HG02610 (cell line): ENCODE measurements at regions not wholly inside any gene's neighbourhood (a gene's known extent, or its start where the extent isn't known, plus 50 kb on each side); places are given as distances from the start of the nearest gene placed in this dataset.
"Not testable (repeated sequence)": the region's sequence is repeated elsewhere in the genome, so short reads cannot be mapped to it uniquely, and the experiment has no call there.

Experiments used
- ATAC-seq: cut with Tn5 transposase; IDR thresholded peaks from one replicate; pipeline ENCODE4 v1.9.1; 2021; ENCODE audit warnings: mild to moderate bottlenecking, moderate library complexity; ENCODE audit not compliant: unreplicated experiment

DNA sequence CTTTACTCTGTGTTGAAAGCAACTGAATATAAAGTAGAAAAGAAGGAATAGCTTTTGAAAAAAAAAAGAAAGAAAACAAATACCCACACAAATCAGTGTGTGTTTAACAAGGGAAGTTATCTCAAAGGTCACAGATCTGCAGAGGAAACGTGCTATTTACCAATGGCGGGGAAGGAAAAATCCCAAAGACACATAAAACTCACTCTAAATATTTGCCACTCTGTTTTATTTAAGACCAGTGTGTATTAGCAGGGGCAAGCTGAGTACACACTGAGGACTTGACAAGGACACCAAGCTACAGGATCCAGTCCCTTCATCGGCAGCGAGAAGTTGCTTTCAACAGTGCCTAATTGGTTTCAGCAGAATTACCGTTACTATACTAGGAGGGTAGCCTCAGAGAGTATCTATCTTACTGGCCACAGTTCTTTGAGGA lies 252.5 kb downstream of the DEPDC1B start:
- ATAC-seq, result no peak

DNA sequence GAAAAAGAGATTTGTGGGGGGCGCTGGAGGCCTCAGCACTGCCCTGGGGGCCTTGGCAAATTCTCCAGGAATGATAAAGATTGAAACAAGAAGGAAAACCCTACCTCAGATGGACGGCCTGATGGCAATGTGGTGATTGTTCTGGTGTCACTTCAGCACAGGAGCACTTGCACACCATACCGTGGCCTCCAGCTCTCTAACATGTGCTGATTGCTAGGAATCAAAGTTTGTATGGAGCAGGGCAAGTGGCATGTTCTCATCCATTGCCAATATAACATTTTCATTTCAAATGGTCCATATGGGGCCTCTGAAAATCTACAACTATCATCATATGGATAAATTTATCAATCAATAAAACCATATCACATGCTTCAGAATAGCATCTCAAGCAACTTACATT lies 253.0 kb downstream of the DEPDC1B start:
- no peak for ATAC-seq

DNA sequence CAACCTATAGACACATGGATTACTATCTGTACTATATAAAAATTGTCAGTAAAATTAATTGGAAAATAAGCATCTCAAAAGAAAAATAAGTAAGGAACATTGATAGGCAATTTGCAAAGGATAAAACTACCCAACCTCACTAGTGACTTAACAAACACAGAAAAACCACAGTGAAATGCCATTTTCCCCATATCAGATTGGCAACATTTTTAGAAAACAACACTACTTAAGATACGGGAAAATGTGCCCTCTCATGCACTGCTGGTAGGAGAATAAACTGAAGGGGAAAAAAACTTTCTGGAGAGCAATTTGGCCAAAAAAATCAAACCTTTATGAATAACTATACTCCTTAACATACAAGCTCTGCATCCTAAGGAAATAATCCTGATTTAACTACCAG lies 254.0 kb downstream of the DEPDC1B start:
- ATAC-seq, result no peak

DNA sequence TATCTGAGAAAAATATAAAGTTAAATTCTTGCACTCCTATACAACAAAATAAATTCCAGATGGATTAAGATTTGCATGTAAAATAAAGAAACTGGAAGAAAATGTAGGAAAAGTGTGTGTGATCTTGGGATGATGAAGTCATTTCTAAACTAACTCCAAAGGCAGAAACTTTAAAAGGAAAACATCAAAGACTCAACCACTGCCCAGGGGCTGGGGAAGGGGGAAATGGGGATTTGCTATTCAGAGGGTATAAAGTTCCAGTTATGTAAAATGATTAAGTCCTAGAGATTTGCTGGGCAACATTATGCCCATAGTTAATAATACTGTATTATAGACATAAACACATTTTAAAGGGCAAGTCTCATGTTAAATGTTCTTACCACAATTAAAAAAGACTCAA lies 254.5 kb downstream of the DEPDC1B start:
- ATAC-seq, result no peak

DNA sequence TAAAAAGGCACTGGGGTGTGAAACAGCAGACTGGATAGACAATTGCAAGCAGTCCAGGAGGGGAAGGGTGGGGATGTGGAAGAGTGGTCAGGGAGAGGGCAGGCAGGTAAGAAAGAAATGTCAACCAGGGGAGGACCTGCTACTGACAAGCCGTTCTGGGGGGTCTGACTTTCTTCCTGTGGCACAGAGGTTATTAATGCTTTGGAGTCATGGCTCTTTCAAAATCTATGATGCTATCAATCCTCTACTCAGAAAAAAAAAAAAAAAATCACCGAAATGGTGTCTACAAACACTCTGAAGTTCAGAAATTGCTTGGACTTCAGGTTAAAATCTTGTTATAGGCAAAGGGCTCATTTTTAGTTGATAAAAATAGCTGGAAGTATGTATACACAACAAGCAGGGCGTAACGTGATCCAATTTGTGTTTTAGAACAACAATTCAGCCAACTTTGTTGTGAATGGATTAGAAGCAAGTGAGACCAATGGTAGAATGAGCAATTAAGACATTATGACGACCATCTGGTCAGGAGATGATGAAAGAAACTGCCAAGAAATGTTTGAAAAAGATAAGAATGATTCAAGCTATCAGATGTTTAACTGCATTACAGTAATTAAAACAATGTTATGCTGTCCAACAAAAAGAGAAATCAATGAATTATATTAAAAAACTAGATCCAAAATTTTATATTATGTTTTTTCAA lies 255.2 kb downstream of the DEPDC1B start:
- no peak for ATAC-seq

DNA sequence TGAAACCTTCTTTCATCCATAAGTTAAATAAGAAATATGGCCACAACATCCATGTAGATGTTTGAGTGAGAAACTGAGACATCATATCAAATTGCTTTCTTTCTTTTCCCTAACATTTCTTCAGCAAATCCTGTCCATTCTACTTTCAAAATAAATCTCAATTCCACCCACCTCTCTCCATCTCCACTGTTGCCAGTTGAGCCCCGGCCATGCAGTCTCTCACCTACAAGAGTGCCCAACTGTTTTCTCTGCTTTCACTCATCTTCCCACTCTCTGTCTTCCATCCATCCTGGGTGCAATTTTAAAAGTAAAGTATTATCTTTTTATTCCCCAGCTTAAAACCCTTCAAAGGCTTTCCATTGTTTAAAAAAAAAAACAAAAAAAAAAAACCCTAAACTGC lies 260.4 kb downstream of the DEPDC1B start:
- ATAC-seq, result no peak

DNA sequence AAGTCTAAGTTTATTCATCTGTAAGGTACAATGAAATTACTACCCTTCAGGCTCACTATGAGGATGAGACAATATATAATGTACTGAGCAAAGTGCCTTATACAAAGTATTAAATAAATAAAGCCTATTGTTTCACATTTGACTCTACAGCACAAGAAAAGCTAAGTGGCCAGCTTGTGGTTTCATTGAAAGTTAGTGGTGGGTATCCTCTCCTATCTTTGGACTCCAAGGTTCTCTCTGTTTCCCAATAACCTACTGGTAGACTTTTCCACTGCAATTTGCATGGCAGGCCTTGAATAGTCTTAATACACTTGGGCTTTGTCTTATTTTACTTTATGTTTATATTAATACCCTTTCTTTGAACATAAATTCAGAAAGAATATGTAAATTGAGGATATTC lies 262.7 kb downstream of the DEPDC1B start:
- ATAC-seq, result peak; percentile 14

DNA sequence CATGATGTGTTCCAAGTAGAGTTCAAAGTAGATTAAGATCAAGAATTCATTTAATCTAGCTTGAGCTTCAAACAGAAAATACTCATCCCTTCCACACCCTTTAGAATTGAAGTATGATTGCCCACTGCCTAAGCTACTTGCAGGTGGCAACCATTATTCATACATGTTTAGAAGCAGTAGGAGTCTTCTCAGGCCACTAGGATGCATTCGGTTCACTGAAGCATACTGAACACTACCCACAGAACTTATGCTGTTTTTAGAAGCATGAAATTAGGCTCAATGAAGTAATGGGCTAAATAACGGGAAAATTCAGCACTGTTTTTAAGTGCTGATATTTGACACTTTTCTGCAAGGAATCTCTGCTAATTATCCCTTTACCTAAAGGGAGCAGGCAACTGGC lies 263.4 kb downstream of the DEPDC1B start:
- peak; percentile 93 for ATAC-seq

DNA sequence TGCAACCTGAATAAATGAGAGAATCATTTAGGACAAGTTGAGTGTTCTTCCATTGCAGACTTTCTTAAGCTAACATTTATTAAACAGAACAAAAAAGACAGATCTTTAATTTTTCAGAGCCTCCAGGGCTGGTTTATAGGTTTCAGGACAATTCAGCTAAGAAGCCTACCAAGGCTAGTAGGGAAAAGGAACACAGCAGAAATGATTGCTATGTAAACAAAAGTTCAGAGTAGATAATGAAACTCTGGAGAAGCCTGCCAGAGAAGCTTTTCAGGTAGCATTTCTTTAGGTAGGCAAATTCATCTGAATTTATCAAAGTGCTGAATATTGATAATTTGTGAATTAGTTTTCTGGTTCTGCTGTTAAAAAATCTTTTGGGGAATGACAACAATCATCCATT lies 264.2 kb downstream of the DEPDC1B start:
- no peak for ATAC-seq

DNA sequence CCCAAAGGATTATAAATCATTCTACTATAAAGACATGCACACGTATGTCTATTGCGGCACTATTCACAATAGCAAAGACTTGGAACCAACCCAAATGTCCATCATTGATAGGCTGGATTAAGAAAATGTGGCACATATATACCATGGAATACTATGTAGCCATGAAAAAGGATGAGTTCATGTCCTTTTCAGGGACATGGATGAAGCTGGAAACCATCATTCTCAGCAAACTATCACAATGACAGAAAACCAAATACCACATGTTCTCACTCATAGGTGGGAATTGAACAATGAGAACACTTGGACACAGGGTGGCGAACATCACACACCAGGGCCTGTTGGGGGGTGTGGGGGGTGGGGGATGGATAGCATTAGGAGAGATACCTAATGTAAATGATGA lies 273.8 kb downstream of the DEPDC1B start:
- ATAC-seq, result not testable (repeated sequence)

DNA sequence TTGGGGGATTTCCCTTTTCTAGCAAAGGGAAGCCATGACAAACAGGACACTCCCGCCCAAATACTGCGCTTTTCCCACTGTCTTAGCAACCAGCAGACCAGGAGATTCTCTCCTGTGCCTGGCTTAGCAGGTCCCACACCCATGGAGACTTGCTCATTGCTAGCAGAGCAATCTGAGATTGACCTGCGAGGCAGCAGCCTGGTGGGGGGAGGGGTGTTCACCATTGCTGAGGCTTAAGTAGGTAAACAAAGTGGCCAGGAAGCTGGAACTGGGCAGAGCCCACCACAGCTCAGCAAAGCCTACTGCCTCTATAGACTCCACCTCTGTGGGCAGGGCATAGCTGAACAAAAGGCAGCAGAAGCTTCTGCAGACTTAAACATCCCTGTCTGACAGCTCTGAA lies 279.2 kb downstream of the DEPDC1B start:
- not testable (repeated sequence) for ATAC-seq

DNA sequence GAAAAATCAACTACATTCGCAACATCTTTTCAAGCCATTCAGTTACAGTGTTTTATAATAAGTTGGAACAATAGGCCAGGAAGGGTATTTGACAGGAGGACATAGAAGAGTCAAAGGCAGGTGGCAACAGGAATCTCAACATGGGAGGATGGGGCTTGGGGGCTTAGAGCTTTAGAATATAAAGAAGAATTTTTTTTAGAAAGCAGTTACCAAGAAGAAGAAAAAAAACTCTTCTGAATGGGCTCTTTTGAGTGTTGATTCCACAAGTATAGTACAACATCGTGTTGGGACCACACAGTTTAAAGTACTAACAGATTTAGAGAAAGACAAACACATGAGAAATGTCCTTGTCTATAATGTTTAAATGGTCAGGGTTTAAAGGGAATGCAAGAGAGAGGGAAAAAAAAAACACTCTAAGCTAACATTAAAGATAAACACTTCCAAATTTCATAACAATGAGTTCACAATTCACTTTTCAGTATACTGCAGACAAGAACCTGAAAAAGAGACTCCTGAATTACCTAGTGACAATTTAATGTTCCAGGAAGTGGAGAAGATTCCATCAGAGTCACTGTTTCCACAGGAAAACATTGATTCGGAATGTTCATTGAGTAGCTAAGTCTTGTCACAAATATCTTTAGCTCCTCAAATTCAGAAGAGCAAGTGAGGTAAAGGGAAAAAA lies 282.3 kb downstream of the DEPDC1B start:
- no peak for ATAC-seq

DNA sequence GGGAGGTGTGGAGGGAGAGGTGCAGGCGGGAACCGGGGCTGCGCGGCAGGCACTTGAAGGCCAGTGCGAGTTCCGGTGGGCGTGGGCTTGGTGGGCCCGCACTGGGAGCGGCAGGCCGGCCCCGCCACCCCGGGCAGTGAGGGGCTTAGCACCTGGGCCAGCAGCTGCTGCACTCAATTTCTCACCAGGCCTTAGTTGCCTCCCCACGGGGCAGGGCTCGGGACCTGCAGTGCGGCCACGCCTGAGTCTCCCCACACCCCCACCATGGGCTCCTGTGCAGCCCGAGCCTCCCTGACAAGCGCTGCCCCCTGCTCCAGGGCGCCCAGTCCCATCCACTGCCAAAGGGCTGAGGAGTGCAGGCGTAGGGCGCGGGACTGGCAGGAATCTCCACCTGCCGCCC lies 284.5 kb downstream of the DEPDC1B start:
- ATAC-seq, result no peak

DNA sequence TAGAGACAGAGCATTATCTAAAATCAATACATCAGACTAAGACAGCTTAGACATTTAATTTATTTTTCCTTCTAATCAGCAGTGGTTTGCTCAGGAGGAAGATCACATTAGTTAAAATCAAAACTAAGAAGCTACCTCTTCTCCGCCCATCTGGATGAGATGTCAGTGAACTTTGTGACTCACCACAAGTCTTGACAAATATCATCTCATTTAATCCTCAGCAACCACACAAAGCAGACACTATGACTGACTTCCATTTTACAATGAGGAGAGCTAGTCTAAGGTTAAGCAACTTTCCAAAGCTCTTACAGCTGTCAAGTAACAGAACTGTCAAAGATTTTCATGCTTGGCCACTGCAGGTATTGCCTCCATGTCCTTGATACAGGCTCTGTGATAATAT lies 289.5 kb downstream of the DEPDC1B start:
- ATAC-seq, result no peak

DNA sequence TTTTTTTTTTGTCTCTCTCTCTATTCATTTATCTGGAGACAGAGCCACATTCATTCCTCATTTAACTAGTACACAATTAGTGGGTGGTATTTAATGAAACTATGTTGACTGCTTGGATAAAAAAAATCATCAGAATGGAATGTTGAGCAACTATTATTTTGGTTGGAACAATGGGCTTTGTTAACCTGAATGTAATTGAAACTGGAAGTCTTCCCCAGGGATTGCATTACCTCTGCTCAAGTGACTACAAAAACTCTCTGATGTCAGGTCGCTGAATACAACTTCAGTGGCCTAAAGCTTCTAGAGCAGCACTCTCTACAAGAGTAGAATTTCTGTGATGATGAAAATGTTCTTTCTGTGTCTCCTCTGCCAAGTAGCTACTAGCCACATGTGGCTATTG lies 295.8 kb downstream of the DEPDC1B start:
- no peak for ATAC-seq

DNA sequence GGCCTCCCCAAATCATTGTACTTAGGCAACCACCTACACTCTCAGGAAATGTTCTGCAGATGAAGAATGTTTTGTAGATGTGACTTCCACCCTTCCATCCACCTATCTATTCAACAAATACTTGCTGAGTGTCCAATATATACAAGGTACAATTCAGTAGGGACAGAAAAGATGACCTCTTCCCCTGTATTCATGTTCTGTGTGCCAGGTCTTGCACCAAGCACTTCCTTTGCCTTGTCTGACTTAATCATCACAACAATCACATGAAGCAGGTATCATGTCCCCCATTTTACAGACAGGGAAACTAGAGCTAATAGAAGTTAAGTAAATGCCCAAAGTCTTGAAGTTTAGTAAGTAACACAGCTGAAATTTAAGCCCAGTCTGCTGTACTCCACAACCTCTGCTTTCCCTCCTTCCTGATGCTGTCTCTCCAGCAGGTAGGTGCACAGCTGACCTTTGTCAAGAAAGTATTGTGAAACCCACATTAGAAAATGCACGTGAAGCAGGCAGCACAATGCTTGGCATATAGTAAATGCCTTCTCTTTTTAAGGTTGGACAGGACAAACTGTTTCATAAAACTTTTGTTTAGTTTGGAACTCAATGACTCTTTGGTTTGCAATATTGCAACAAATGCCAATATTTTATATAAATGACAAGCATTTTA lies 296.5 kb downstream of the DEPDC1B start:
- ATAC-seq, result no peak

DNA sequence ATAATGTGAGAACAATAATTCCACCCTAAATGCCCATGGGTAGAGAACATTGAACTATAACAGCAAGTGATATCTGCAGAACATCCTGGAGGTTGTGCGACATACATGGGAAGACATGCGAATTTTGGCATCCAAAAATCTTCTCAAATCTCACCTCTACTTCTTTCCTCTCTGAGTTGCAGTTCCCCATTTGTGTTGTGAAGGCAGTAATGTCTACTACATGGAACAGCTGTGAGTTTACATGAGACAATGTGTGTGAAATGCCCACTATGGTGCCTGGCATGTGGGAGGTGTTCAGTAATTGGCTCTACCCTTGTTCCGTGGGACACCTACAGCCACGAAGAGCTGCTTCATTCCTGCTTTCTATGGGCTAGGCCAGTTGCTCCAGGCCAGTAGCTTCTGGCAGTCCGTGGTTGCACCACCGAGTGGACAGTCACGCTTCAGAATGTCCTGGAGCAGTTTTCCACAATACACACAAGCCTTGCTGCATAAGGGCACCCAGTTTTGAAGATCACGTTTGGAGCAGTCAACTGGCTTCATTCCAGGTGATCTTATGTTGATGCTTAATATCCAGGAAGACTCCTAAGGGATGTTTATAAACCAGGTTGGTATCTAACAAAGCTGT lies 297.7 kb downstream of the DEPDC1B start:
- no peak for ATAC-seq

DNA sequence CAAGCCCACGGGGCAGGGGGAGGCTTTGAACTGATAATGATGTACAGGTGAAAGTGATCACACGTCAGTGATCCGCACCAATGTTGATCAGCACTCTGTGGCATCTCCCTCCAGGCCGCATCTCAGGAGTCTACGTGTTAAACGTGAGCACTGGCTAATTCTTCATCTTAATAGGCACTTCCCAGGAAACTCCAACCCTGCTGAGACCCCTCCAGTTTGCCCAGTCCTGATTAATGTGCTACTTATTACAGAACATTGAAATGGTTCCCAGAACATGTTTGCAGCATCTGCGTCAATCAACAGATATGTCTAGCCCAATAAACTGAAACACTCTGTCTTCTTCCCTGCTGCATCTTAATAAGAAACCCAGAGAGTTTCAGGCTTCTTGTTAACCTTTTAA lies 298.4 kb downstream of the DEPDC1B start:
- no peak for ATAC-seq

DNA sequence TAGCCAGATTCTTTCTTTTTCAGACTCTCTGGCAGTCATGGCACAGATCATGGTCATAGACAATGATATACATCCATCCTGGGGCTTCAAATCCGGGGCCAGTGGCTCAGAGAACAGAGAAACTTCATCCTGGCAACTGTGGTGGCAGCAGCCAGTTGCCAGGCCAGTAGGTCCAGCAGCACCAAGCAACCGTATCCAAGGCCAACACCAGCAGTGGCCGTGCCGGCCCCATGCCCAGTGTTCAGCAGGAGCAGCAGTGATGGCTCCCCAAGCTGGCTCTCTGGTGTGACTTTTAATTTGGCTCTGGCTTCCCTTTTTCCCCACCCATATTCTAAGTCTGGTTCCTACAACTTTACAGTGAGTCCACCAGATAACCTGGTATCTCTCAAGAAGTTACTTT lies 300.5 kb downstream of the DEPDC1B start:
- ATAC-seq, result no peak

DNA sequence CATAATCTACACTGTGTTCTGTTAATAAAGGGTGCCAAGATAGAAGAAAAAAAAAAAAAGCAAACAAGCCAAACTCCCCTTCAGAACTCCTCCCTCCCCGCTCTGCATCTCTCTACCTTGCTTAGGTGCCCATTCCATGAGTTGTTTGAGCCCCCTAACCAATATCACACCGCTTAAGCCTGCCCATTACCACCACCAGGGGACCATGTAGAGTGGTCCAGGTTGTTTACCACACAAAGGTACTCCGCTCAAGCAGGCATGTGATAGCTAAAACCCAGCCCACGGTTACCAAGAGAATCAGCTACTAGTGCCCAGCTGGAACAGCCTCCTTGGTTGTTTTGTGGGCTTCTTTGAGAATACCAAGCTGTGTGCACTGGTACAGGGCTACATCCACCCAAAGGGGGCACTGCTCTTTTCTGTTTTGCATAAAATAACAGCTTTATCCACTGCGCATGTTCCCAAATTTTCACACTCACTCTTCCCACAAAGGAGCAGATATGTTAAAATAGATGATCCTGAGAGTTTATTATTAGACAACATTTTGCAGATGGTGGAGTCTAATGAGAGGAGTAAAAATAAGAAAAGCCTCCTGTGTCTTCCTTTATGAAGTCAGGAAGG lies 304.1 kb downstream of the DEPDC1B start:
- ATAC-seq, result no peak

DNA sequence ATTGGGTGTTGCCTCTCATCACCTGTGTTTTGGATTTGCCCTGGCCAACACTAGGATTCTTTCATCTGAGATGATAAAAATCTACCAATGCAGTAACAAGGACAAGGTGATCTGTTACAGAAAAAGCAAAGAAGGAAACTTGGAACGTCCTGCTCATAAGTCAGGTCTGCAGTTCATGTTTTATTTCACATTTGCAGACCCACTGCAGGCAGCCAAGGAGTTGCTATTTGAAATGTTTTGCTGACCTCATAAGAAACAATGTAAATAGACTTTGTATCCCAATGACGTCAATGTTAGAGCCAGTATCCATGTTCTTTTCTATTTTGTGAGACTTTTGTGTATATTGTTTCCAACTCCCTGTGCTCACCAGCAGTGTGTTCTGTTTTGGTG lies 312.9 kb downstream of the DEPDC1B start:
- no peak for ATAC-seq
